NT2/D1 (cell line): ENCODE measurements at regions not wholly inside any gene's neighbourhood (a gene's known extent, or its start where the extent isn't known, plus 50 kb on each side); places are given as distances from the start of the nearest gene placed in this dataset.

Experiments used
- YY1 ChIP-seq: IDR thresholded peaks from 2 replicates; pipeline ENCODE4 v1.6.1; 2011; ENCODE audit not compliant: insufficient read length, insufficient read depth
- ZNF274 ChIP-seq: IDR thresholded peaks from 2 replicates; pipeline ENCODE4 v1.6.1; 2011; ENCODE audit warnings: mild to moderate bottlenecking, low read depth, low read length

GRCh38 chr21:35637431-35637830 lies 422.9 kb downstream of the SETD4 start:
- TF ChIP-seq ZNF274 (no peak), YY1 (no peak)
